ENCODE measurements at regions not wholly inside any gene's neighbourhood (a gene's known extent, or its start where the extent isn't known, plus 50 kb on each side); places are given as distances from the start of the nearest gene placed in this dataset.

- TF ChIP-seq CTCF (IDR thresholded peaks at IDR 0.05) (no peak), POLR2A (IDR thresholded peaks at IDR 0.05) (no peak)
Measured at GRCh38 chr5:124303366-124303765, 443.1 kb downstream of the ZNF608 start.
